H1 (cell line): ENCODE measurements at regions not wholly inside any gene's neighbourhood (a gene's known extent, or its start where the extent isn't known, plus 50 kb on each side); places are given as distances from the start of the nearest gene placed in this dataset.

Source experiments
- CTCF ChIA-PET: fragments of 300-600 bp; sonication (Branson Sonifier 250); formaldehyde crosslinking; loops from one replicate; lab custom pipeline; 2021; ENCODE audit not compliant: partially characterized antibody; lab: Charles Lee
- POLR2A ChIA-PET: fragments of 300-600 bp; sonication (Branson Sonifier 250); formaldehyde crosslinking; loops from one replicate; lab custom pipeline; 2021; ENCODE audit warnings: inconsistent platforms; ENCODE audit not compliant: partially characterized antibody; lab: Charles Lee
- DNase-seq, 2 experiments: peaks; one replicate each; pipeline versions ENCODE4 v3.0.0 to v3.0.0-alpha.2; 2010 to 2022; ENCODE audit warnings: low spot score in 2 of 2, low read depth in 1 of 2, mixed read lengths in 1 of 2
- FAIRE-seq: peaks from 2 replicates; lab custom pipeline; 2011; peaks lifted over from hg19 to GRCh38; lab: Jason Lieb, UNC
- H2AFZ ChIP-seq: 2 replicates; pipeline ENCODE4 v1.8.1; 2012; ENCODE audit warnings: low read length, inconsistent platforms
- H2AK5ac ChIP-seq: 2 replicates; pipeline ENCODE4 v1.6.1; 2013; ENCODE audit warnings: low read depth, low read length
- H2BK120ac ChIP-seq: replicated peaks from 2 replicates; pipeline ENCODE3; 2013; ENCODE audit warnings: low read depth, low read length, inconsistent platforms
- H2BK12ac ChIP-seq: 2 replicates; pipeline ENCODE4 v1.6.1; 2013; ENCODE audit warnings: low read depth, low read length
- H2BK15ac ChIP-seq: 2 replicates; pipeline ENCODE4 v1.6.1; 2013; ENCODE audit warnings: low read length
- H2BK20ac ChIP-seq: 2 replicates; pipeline ENCODE4 v1.6.1; 2013; ENCODE audit warnings: low read length
- H2BK5ac ChIP-seq: 2 replicates; pipeline ENCODE4 v1.6.1; 2013; ENCODE audit warnings: low read depth, low read length
- H3K14ac ChIP-seq: 2 replicates; pipeline ENCODE4 v1.6.1; 2013; ENCODE audit warnings: inconsistent platforms; ENCODE audit not compliant: insufficient read length
- H3K18ac ChIP-seq: 2 replicates; pipeline ENCODE4 v1.6.1; 2013; ENCODE audit warnings: low read length; ENCODE audit errors: extremely low read depth
- H3K23ac ChIP-seq: 2 replicates; pipeline ENCODE4 v1.6.1; 2013; ENCODE audit warnings: inconsistent platforms; ENCODE audit not compliant: insufficient read length
- H3K23me2 ChIP-seq: 2 replicates; pipeline ENCODE4 v1.6.1; 2013; ENCODE audit warnings: low read depth, low read length
- H3K27ac ChIP-seq: 2 replicates; pipeline ENCODE4 v1.6.1; 2011; ENCODE audit warnings: low read depth, low read length, inconsistent platforms
- H3K27me3 ChIP-seq, 4 experiments: replicated peaks in 1 of 4; 1 replicate in 1 of 4; 2 replicates in 3 of 4; pipeline versions ENCODE4 v1.6.1 to v1.8.1; 2011 to 2013; ENCODE audit warnings: low read length in 3 of 4, mild to moderate bottlenecking in 3 of 4, inconsistent platforms in 2 of 4, mixed read lengths in 2 of 4, moderate library complexity in 1 of 4; ENCODE audit not compliant: control insufficient read depth in 3 of 4, insufficient read depth in 3 of 4; ENCODE audit errors: extremely low read depth in 1 of 4
- H3K36me3 ChIP-seq, 4 experiments: 2 replicates each; pipeline versions ENCODE4 v1.6.1 to v1.8.1; 2011 to 2013; ENCODE audit warnings: mild to moderate bottlenecking in 4 of 4, low read length in 3 of 4, moderate library complexity in 2 of 4, control low read depth in 1 of 4, inconsistent platforms in 1 of 4; ENCODE audit not compliant: insufficient read depth in 4 of 4, control insufficient read depth in 2 of 4
- H3K4ac ChIP-seq: replicated peaks from 2 replicates; pipeline ENCODE3; 2013; ENCODE audit warnings: low read length, low read depth, mixed read lengths, inconsistent platforms; ENCODE audit not compliant: insufficient read length
- H3K4me1 ChIP-seq, 4 experiments: replicated peaks in 1 of 4; 1 replicate in 1 of 4; 2 replicates in 3 of 4; pipeline versions ENCODE4 v1.6.1 to v1.8.1; 2011 to 2013; ENCODE audit warnings: low read length in 3 of 4, inconsistent platforms in 2 of 4, mixed read lengths in 1 of 4; ENCODE audit not compliant: insufficient read depth in 4 of 4, control insufficient read depth in 3 of 4
- H3K4me2 ChIP-seq, 2 experiments: 2 replicates each; pipeline versions ENCODE4 v1.6.1 to v1.8.1; 2011 to 2013; ENCODE audit warnings: low read depth in 2 of 2, low read length in 2 of 2, control low read depth in 1 of 2, inconsistent platforms in 1 of 2, mild to moderate bottlenecking in 1 of 2; ENCODE audit not compliant: insufficient read depth in 1 of 2
- H3K4me3 ChIP-seq, 4 experiments: fragments of 200-600, 300-600 bp in 1 of 4; sonication (generic), shearing (Covaris generic), sonication (Bioruptor Twin) in 1 of 4; 2 replicates each; pipeline versions ENCODE4 v1.5.1 to v1.8.1; 2011 to 2016; ENCODE audit warnings: low read length in 4 of 4, low read depth in 3 of 4, control low read depth in 2 of 4, inconsistent platforms in 2 of 4, mild to moderate bottlenecking in 2 of 4, mixed read lengths in 1 of 4, moderate library complexity in 1 of 4; ENCODE audit not compliant: insufficient read depth in 2 of 4; ENCODE audit errors: extremely low read depth in 1 of 4
- H3K56ac ChIP-seq: replicated peaks from 2 replicates; pipeline ENCODE3; 2013; ENCODE audit warnings: low read depth, mild to moderate bottlenecking, mixed read lengths, low read length, inconsistent platforms; ENCODE audit not compliant: insufficient read length
- H3K79me1 ChIP-seq: 2 replicates; pipeline ENCODE4 v1.6.1; 2013; ENCODE audit warnings: low read depth, low read length, control low read depth
- H3K79me2 ChIP-seq, 2 experiments: 2 replicates each; pipeline versions ENCODE4 v1.6.1 to v1.8.1; 2012 to 2013; ENCODE audit warnings: low read length in 2 of 2, mild to moderate bottlenecking in 2 of 2, inconsistent platforms in 1 of 2; ENCODE audit not compliant: insufficient read depth in 2 of 2, control insufficient read depth in 1 of 2
- H3K9ac ChIP-seq, 4 experiments: replicated peaks in 1 of 4; 1 replicate in 1 of 4; 2 replicates in 3 of 4; pipeline versions ENCODE4 v1.6.1 to v1.8.1; 2011 to 2013; ENCODE audit warnings: low read depth in 3 of 4, low read length in 3 of 4, control low read depth in 2 of 4, mild to moderate bottlenecking in 2 of 4, moderate library complexity in 2 of 4, inconsistent platforms in 1 of 4; ENCODE audit errors: extremely low read depth in 1 of 4
- H3K9me3 ChIP-seq, 2 experiments: 2 replicates each; pipeline versions ENCODE4 v1.6.1 to v1.8.1; 2012 to 2013; ENCODE audit warnings: mild to moderate bottlenecking in 2 of 2, moderate library complexity in 2 of 2, control low read depth in 1 of 2, inconsistent platforms in 1 of 2, low read depth in 1 of 2, low read length in 1 of 2, mixed read lengths in 1 of 2; ENCODE audit not compliant: insufficient read depth in 2 of 2
- H4K20me1 ChIP-seq, 2 experiments: replicated peaks in 1 of 2; 2 replicates each; pipeline versions ENCODE3 to v1.8.1; 2011 to 2013; ENCODE audit warnings: inconsistent platforms in 2 of 2, low read length in 2 of 2, mild to moderate bottlenecking in 1 of 2; ENCODE audit not compliant: insufficient read depth in 2 of 2, control insufficient read depth in 1 of 2
- H4K5ac ChIP-seq: 2 replicates; pipeline ENCODE4 v1.6.1; 2013; ENCODE audit warnings: low read length, low read depth, mixed read lengths, inconsistent platforms; ENCODE audit not compliant: insufficient read length
- H4K8ac ChIP-seq: 2 replicates; pipeline ENCODE4 v1.8.0; 2013; ENCODE audit warnings: mild to moderate bottlenecking, moderate library complexity, low read length, inconsistent platforms; ENCODE audit not compliant: insufficient read depth; ENCODE audit errors: extremely low read depth
- H4K91ac ChIP-seq: replicated peaks from 2 replicates; pipeline ENCODE3; 2013; ENCODE audit warnings: low read length, mixed read lengths, inconsistent platforms; ENCODE audit not compliant: insufficient read length
- CTCF ChIP-seq, 3 experiments: IDR thresholded peaks; 1 replicate in 2 of 3; 2 replicates in 1 of 3; pipeline versions ENCODE4 v1.5.1 to v1.6.1; 2011; ENCODE audit warnings: low read length in 3 of 3, mild to moderate bottlenecking in 3 of 3, inconsistent platforms in 2 of 3, low read depth in 1 of 3, moderate library complexity in 1 of 3; ENCODE audit not compliant: insufficient read depth in 1 of 3; ENCODE audit errors: control extremely low read depth in 1 of 3
- GTF2F1 ChIP-seq: IDR thresholded peaks from 2 replicates; pipeline ENCODE4 v1.6.1; 2012; ENCODE audit warnings: low read depth, low read length, improper control_type of control experiment, borderline replicate concordance
- WGBS, 2 experiments: shearing (Covaris generic) in 1 of 2; methylation state at CpG; one replicate each; pipeline versions ENCODE4 v1.1.6 to v1.1.7; 2013 to 2015; ENCODE audit warnings: low lambda C conversion rate in 2 of 2, mixed read lengths in 2 of 2, inconsistent platforms in 1 of 2, low coverage in 1 of 2, missing lambda C conversion rate in 1 of 2; ENCODE audit not compliant: insufficient replicate concordance in 2 of 2, insufficient coverage in 1 of 2, insufficient read length in 1 of 2; ENCODE audit errors: extremely low coverage in 1 of 2, missing lambda C conversion rate in 1 of 2; 5-methylcytosine and 5-hydroxymethylcytosine counted together

- no peak overlapping the region for H2BK12ac ChIP-seq
- no peak overlapping the region for H4K5ac ChIP-seq
- H3K4me1 ChIP-seq = no peaks in the 10 kb centered on the region
- H3K27me3 ChIP-seq = no peaks in the 10 kb centered on the region
- no peak overlapping the region for H2BK5ac ChIP-seq
- FAIRE-seq = no peak
- H2AFZ ChIP-seq = no peak overlapping the region
- WGBS, 2 experiments = 97% methylated on average over 2 of the region's 2 CpGs; no CpG with 5 or more reads in 1 of the 2 experiments
- H3K18ac ChIP-seq = no peak overlapping the region
- TF ChIP-seq GTF2F1 (no peak), CTCF (IDR thresholded peaks at IDR 0.05; ENCODE audit: control extremely low read depth in 1 of 3, insufficient read depth in 1 of 3, low read depth in 1 of 3, low read length in 3 of 3) (no peak)
- 0 out of 4 replicates have a peak, but pooled peaks cover 0 to 2% of the 10 kb centered on the region in 2 experiments for H3K9me3 ChIP-seq
- no peaks in the 10 kb centered on the region; the same call in 1 of the 2 replicates for H3K23me2 ChIP-seq
- H2AK5ac ChIP-seq = no peak overlapping the region
- no peak overlapping the region for H2BK20ac ChIP-seq
- no peak overlapping the region for H2BK15ac ChIP-seq
- H3K9ac ChIP-seq = no peak overlapping the region
- no peak overlapping the region for H3K27ac ChIP-seq
- no peak overlapping the region for H3K23ac ChIP-seq
- no peaks in the 10 kb centered on the region for H3K36me3 ChIP-seq
- H4K8ac ChIP-seq = no peak overlapping the region; the same call in 1 of the 2 replicates
- H3K4me2 ChIP-seq = no peak overlapping the region
- H3K4me3 ChIP-seq = no peak overlapping the region
- H3K4ac ChIP-seq = no peak overlapping the region
- ChIA-PET CTCF (no interaction called here), POLR2A (no interaction called here)
- H2BK120ac ChIP-seq = no peak overlapping the region
- no peaks in the 10 kb centered on the region for H4K20me1 ChIP-seq
- no peak overlapping the region for H3K56ac ChIP-seq
- no peaks in the 10 kb centered on the region for H3K79me2 ChIP-seq
- H3K14ac ChIP-seq = no peak overlapping the region
- H3K79me1 ChIP-seq = no peaks in the 10 kb centered on the region
- no peak overlapping the region for H4K91ac ChIP-seq
- no peak for DNase-seq
These were observed 188.8 kb upstream of the GLRA1 start for GRCh38 chr5:152113401-152113800.
